ENCODE measurements at regions not wholly inside any gene's neighbourhood (a gene's known extent, or its start where the extent isn't known, plus 50 kb on each side); places are given as distances from the start of the nearest gene placed in this dataset.

DNA sequence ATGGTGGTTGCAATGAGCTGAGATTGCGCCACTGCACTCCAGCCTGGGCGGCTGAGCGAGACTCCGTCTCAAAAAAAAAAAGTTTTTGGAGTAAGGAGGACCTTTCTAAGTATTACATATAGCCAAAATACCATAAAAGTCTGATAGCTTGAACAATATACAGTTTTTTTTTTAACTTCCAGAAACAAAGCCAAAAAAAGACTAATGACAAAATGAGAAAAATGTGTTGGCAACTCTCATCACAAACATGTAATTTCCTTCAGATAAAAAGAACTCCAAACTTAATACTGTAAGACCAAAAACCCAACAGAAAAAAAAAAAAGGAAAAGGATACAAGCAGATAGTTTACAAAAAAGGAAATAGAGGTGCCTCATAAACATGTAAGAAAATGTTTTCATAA is 68.2 kb upstream of the MED4 start:
- TF ChIP-seq CTCF (IDR thresholded peaks at IDR 0.05) = no peak
- TF ChIP-seq, protein P1, sequence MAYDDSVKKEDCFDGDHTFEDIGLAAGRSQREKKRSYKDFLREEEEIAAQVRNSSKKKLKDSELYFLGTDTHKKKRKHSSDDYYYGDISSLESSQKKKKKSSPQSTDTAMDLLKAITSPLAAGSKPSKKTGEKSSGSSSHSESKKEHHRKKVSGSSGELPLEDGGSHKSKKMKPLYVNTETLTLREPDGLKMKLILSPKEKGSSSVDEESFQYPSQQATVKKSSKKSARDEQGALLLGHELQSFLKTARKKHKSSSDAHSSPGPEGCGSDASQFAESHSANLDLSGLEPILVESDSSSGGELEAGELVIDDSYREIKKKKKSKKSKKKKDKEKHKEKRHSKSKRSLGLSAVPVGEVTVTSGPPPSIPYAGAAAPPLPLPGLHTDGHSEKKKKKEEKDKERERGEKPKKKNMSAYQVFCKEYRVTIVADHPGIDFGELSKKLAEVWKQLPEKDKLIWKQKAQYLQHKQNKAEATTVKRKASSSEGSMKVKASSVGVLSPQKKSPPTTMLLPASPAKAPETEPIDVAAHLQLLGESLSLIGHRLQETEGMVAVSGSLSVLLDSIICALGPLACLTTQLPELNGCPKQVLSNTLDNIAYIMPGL (CRISPR knock-in tag; IDR thresholded peaks at IDR 0.05) = no peak
- no peak for TF ChIP-seq CREM (CRISPR knock-in tag; IDR thresholded peaks at IDR 0.05)
- no peak for TF ChIP-seq PREB (CRISPR knock-in tag; IDR thresholded peaks at IDR 0.05; ENCODE audit: borderline replicate concordance)
- no peak for TF ChIP-seq ETV6 (CRISPR knock-in tag; IDR thresholded peaks at IDR 0.05)
- TF ChIP-seq TCF7 (CRISPR knock-in tag; IDR thresholded peaks at IDR 0.05; ENCODE audit: low read depth) = no peak
- no peak for TF ChIP-seq ESRRA (CRISPR knock-in tag; IDR thresholded peaks at IDR 0.05; ENCODE audit: borderline replicate concordance)
- TF ChIP-seq, protein P2, sequence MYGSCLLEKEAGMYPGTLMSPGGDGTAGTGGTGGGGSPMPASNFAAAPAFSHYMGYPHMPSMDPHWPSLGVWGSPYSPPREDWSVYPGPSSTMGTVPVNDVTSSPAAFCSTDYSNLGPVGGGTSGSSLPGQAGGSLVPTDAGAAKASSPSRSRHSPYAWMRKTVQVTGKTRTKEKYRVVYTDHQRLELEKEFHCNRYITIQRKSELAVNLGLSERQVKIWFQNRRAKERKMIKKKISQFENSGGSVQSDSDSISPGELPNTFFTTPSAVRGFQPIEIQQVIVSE (CRISPR knock-in tag; IDR thresholded peaks at IDR 0.05; ENCODE audit: borderline replicate concordance) = no peak
- TF ChIP-seq FOXJ3 (CRISPR knock-in tag; IDR thresholded peaks at IDR 0.05; ENCODE audit: borderline replicate concordance) = no peak
- no peak for TF ChIP-seq E2F1 (CRISPR knock-in tag; IDR thresholded peaks at IDR 0.05)
- no peak for TF ChIP-seq TEAD4 (CRISPR knock-in tag; IDR thresholded peaks at IDR 0.05)
